IMR-90 (cell line): ENCODE measurements at regions not wholly inside any gene's neighbourhood (a gene's known extent, or its start where the extent isn't known, plus 50 kb on each side); places are given as distances from the start of the nearest gene placed in this dataset.

Experiments
- ATAC-seq: fragments of 200-7000 bp; cut with Tn5 transposase; 2 replicates; pipeline ENCODE4 v1.9.1; 2020; ENCODE audit warnings: low read depth, mild to moderate bottlenecking, moderate library complexity
- BruUV-seq: library from RNA; stranded (reverse); fragments of 400-500 nt; replicated peaks from 2 replicates; lab custom pipeline; 2021; lab: Mats Ljungman, UMichigan
- CTCF ChIA-PET: fragments of 300-600 bp; formaldehyde crosslinking; extraction: SDS; loops from one replicate; lab custom pipeline; 2021; ENCODE audit warnings: antibody characterized with exemption; lab: Yijun Ruan, JAX
- POLR2A ChIA-PET: fragments of 300-600 bp; sonication (Branson Sonifier 250); formaldehyde crosslinking; loops from one replicate; lab custom pipeline; 2022; ENCODE audit warnings: antibody characterized with exemption; ENCODE audit not compliant: unreplicated experiment; lab: Charles Lee
- DNase-seq: peaks from one replicate; pipeline ENCODE4 v3.0.0; 2013
- H2AFZ ChIP-seq: replicated peaks from 2 replicates; pipeline ENCODE3; 2013; ENCODE audit warnings: low read length, mild to moderate bottlenecking; ENCODE audit not compliant: poor library complexity
- H2AK5ac ChIP-seq: 2 replicates; pipeline ENCODE4 v1.6.1; 2013; ENCODE audit warnings: low read depth, low read length, inconsistent platforms
- H2AK9ac ChIP-seq: replicated peaks from 2 replicates; pipeline ENCODE3; 2013; ENCODE audit warnings: mild to moderate bottlenecking, low read depth, low read length, moderate library complexity; ENCODE audit not compliant: poor library complexity
- H2BK120ac ChIP-seq: 2 replicates; pipeline ENCODE4 v1.6.1; 2013; ENCODE audit warnings: low read depth, low read length, inconsistent platforms
- H2BK15ac ChIP-seq: 3 replicates; pipeline ENCODE4 v1.6.1; 2013; ENCODE audit warnings: low read depth, low read length, inconsistent platforms
- H2BK20ac ChIP-seq: 2 replicates; pipeline ENCODE4 v1.6.1; 2013; ENCODE audit warnings: low read depth, mild to moderate bottlenecking, inconsistent platforms, low read length, moderate library complexity
- H2BK5ac ChIP-seq: 2 replicates; pipeline ENCODE4 v1.6.1; 2013; ENCODE audit warnings: mild to moderate bottlenecking, low read depth, low read length, inconsistent platforms; ENCODE audit not compliant: poor library complexity, severe bottlenecking
- H3K14ac ChIP-seq: replicated peaks from 2 replicates; pipeline ENCODE4 v1.6.1; 2013; ENCODE audit warnings: low read depth, low read length, inconsistent platforms
- H3K18ac ChIP-seq: 2 replicates; pipeline ENCODE4 v1.6.1; 2013; ENCODE audit warnings: low read depth, low read length, control low read depth
- H3K23ac ChIP-seq: 2 replicates; pipeline ENCODE4 v1.6.1; 2013; ENCODE audit warnings: low read depth, low read length, inconsistent platforms
- H3K27ac ChIP-seq: 2 replicates; pipeline ENCODE4 v1.5.1; 2013; ENCODE audit warnings: mild to moderate bottlenecking, control low read depth, low read length; ENCODE audit not compliant: insufficient read depth
- H3K27me3 ChIP-seq: 2 replicates; pipeline ENCODE4 v1.6.1; 2013; ENCODE audit warnings: low read length; ENCODE audit not compliant: control insufficient read depth, insufficient read depth
- H3K36me3 ChIP-seq: 2 replicates; pipeline ENCODE4 v1.6.1; 2013; ENCODE audit warnings: low read length, mixed read lengths; ENCODE audit not compliant: control insufficient read depth, insufficient read depth
- H3K4ac ChIP-seq: 2 replicates; pipeline ENCODE4 v1.6.1; 2013; ENCODE audit warnings: low read depth, low read length, inconsistent platforms
- H3K4me1 ChIP-seq: 2 replicates; pipeline ENCODE4 v1.6.1; 2013; ENCODE audit warnings: low read length, mixed read lengths; ENCODE audit not compliant: control insufficient read depth, insufficient read depth
- H3K4me2 ChIP-seq: 2 replicates; pipeline ENCODE4 v1.6.1; 2013; ENCODE audit warnings: low read depth, mild to moderate bottlenecking, control low read depth, low read length, moderate library complexity
- H3K4me3 ChIP-seq: 2 replicates; pipeline ENCODE4 v1.5.1; 2013; ENCODE audit warnings: low read depth, mild to moderate bottlenecking, control low read depth, low read length, moderate library complexity; ENCODE audit not compliant: insufficient read depth
- H3K56ac ChIP-seq: 2 replicates; pipeline ENCODE4 v1.6.1; 2013; ENCODE audit warnings: low read length, inconsistent platforms; ENCODE audit not compliant: insufficient read depth; ENCODE audit errors: extremely low read depth
- H3K79me1 ChIP-seq, 2 experiments: 2 replicates each; pipeline ENCODE4 v1.6.1; 2013; ENCODE audit warnings: low read length in 2 of 2, inconsistent platforms in 1 of 2, low read depth in 1 of 2
- H3K9ac ChIP-seq: 2 replicates; pipeline ENCODE4 v1.6.1; 2013; ENCODE audit warnings: low read depth, low read length, control low read depth
- H3K9me1 ChIP-seq: 2 replicates; pipeline ENCODE4 v1.6.1; 2013; ENCODE audit warnings: low read length, inconsistent platforms; ENCODE audit not compliant: insufficient read depth
- H3K9me3 ChIP-seq: 2 replicates; pipeline ENCODE4 v1.6.1; 2013; ENCODE audit warnings: low read length; ENCODE audit not compliant: control insufficient read depth, insufficient read depth
- H4K20me1 ChIP-seq: 2 replicates; pipeline ENCODE4 v1.6.1; 2013; ENCODE audit warnings: low read length, inconsistent platforms; ENCODE audit not compliant: insufficient read depth
- H4K5ac ChIP-seq: 2 replicates; pipeline ENCODE4 v1.6.1; 2013; ENCODE audit warnings: mild to moderate bottlenecking, low read depth, low read length, control low read depth
- H4K8ac ChIP-seq, 2 experiments: 2 replicates each; pipeline ENCODE4 v1.6.1; 2013; ENCODE audit warnings: low read depth in 2 of 2, low read length in 2 of 2, control low read depth in 1 of 2, inconsistent platforms in 1 of 2
- H4K91ac ChIP-seq: 2 replicates; pipeline ENCODE4 v1.6.1; 2013; ENCODE audit warnings: low read depth, low read length, inconsistent platforms; ENCODE audit not compliant: insufficient read depth
- BHLHE40 ChIP-seq: fragments of 150-350 bp; IDR thresholded peaks from 2 replicates; pipeline ENCODE4 v1.6.1; 2016; ENCODE audit warnings: mild to moderate bottlenecking, low read depth, low read length
- CEBPB ChIP-seq: IDR thresholded peaks from 2 replicates; pipeline ENCODE4 v1.6.1; 2012; ENCODE audit warnings: low read depth, low read length, improper control_type of control experiment
- CHD1 ChIP-seq: IDR thresholded peaks from 2 replicates; pipeline ENCODE4 v1.6.1; 2012; ENCODE audit warnings: low read depth, low read length, improper control_type of control experiment
- FOS ChIP-seq: fragments of 150-350 bp; IDR thresholded peaks from 2 replicates; pipeline ENCODE4 v1.6.1; 2016; ENCODE audit warnings: low read depth, low read length
- MAFK ChIP-seq: IDR thresholded peaks from 2 replicates; pipeline ENCODE4 v1.6.1; 2012; ENCODE audit warnings: low read depth, low read length, improper control_type of control experiment
- MAZ ChIP-seq: IDR thresholded peaks from 2 replicates; pipeline ENCODE4 v1.6.1; 2012; ENCODE audit warnings: low read depth, mild to moderate bottlenecking, low read length, improper control_type of control experiment, moderate library complexity, borderline replicate concordance
- MXI1 ChIP-seq: IDR thresholded peaks from 2 replicates; pipeline ENCODE4 v1.6.1; 2012; ENCODE audit warnings: low read depth, mild to moderate bottlenecking, low read length, moderate library complexity, borderline replicate concordance
- NFE2L2 ChIP-seq: fragments of 150-350 bp; IDR thresholded peaks from 2 replicates; pipeline ENCODE4 v1.6.1; 2016; ENCODE audit warnings: low read depth, mild to moderate bottlenecking, low read length
- POLR2A ChIP-seq: IDR thresholded peaks from 2 replicates; pipeline ENCODE4 v1.6.1; 2012; ENCODE audit warnings: mild to moderate bottlenecking, low read depth, low read length
- RAD21 ChIP-seq: IDR thresholded peaks from 2 replicates; pipeline ENCODE4 v1.6.1; 2012; ENCODE audit warnings: low read length, improper control_type of control experiment
- RCOR1 ChIP-seq: IDR thresholded peaks from 2 replicates; pipeline ENCODE4 v1.6.1; 2012; ENCODE audit warnings: mild to moderate bottlenecking, low read length, improper control_type of control experiment; ENCODE audit not compliant: insufficient replicate concordance
- RFX5 ChIP-seq: IDR thresholded peaks from 2 replicates; pipeline ENCODE4 v1.8.0; 2012; ENCODE audit warnings: low read depth, mild to moderate bottlenecking, low read length, moderate library complexity
- SMC3 ChIP-seq: fragments of 150-350 bp; IDR thresholded peaks from 2 replicates; pipeline ENCODE4 v1.6.1; 2016; ENCODE audit warnings: low read depth, mild to moderate bottlenecking, antibody characterized with exemption, low read length, moderate library complexity
- WGBS, 2 experiments: methylation state at CpG; one replicate each; pipeline versions ENCODE4 v1.1.5 to v1.1.7; 2013; ENCODE audit warnings: missing lambda C conversion rate in 2 of 2; ENCODE audit not compliant: insufficient read length in 1 of 2; ENCODE audit errors: extremely low coverage in 2 of 2; 5-methylcytosine and 5-hydroxymethylcytosine counted together
- dilution Hi-C: fragments of 300-500 bp; cut with HindIII; formaldehyde crosslinking; loops from one replicate; pipeline ENCODE4 v1.14.3; 2018; ENCODE audit warnings: low sequenced_read_pairs; ENCODE audit not compliant: unreplicated experiment
- in situ Hi-C: fragments of 300-500 bp; cut with MboI; formaldehyde crosslinking; loops from 3 replicates; pipeline ENCODE4 v1.14.3; 2019; ENCODE audit warnings: low sequenced_read_pairs, inconsistent platforms, mixed read lengths
- intact Hi-C: fragments of 100-400 bp; cut with micrococcal nuclease; formaldehyde crosslinking; loops from 2 replicates; pipeline ENCODE4 v1.10.0; 2022
- TF ChIP-seq, protein P1 (sequence below): fragments of 150-350 bp; IDR thresholded peaks from 2 replicates; pipeline ENCODE4 v1.6.1; 2016; ENCODE audit warnings: low read depth, mild to moderate bottlenecking, low read length, moderate library complexity, borderline replicate concordance
- TF ChIP-seq, protein P2 (sequence below): conservative IDR thresholded peaks from 2 replicates; pipeline ENCODE4 v1.5.1; 2012; ENCODE audit warnings: mild to moderate bottlenecking, low read depth, low read length, improper control_type of control experiment
- TF ChIP-seq, protein P3 (sequence below): fragments of 150-350 bp; IDR thresholded peaks from 2 replicates; pipeline ENCODE4 v1.6.1; 2017; ENCODE audit warnings: mild to moderate bottlenecking, antibody characterized with exemption, low read length, low read depth

GRCh38 chr5:28576022-28576421 is 1537.6 kb upstream of the CDH9 start:
- H3K79me1 ChIP-seq, result no peaks in the 10 kb centered on the region
- H3K56ac ChIP-seq, result no peak overlapping the region
- no peaks in the 10 kb centered on the region for H3K36me3 ChIP-seq
- no peaks in the 10 kb centered on the region for H3K4me1 ChIP-seq
- no peak overlapping the region for H2BK15ac ChIP-seq
- H3K27me3 ChIP-seq, result no peaks in the 10 kb centered on the region
- H3K9me1 ChIP-seq, result no peaks in the 10 kb centered on the region
- no peak overlapping the region for H2AK5ac ChIP-seq
- ChIA-PET POLR2A (no interaction called here), CTCF (no interaction called here)
- no peak overlapping the region for H4K8ac ChIP-seq
- no peak overlapping the region for H3K4me3 ChIP-seq
- no peak overlapping the region for H2AK9ac ChIP-seq
- H3K4ac ChIP-seq, result no peak overlapping the region
- H3K27ac ChIP-seq, result no peak overlapping the region
- no peaks in the 10 kb centered on the region for H4K20me1 ChIP-seq
- no peak overlapping the region for H4K91ac ChIP-seq
- H2BK120ac ChIP-seq, result no peak overlapping the region
- no peak overlapping the region for H2AFZ ChIP-seq
- H3K23ac ChIP-seq, result no peak overlapping the region
- dilution Hi-C loops, result no loop called here
- no peak for ATAC-seq
- H2BK5ac ChIP-seq, result no peak overlapping the region
- no TSS peak for BruUV-seq
- H3K18ac ChIP-seq, result no peak overlapping the region
- H4K5ac ChIP-seq, result no peak overlapping the region
- intact Hi-C loops, result no loop called here
- in situ Hi-C loops, result no loop called here
- H3K4me2 ChIP-seq, result no peak overlapping the region
- H3K14ac ChIP-seq, result no peak overlapping the region
- peaks cover 8% of the 10 kb centered on the region; the same call in 1 of the 2 replicates for H3K9me3 ChIP-seq
- H3K9ac ChIP-seq, result no peak overlapping the region
- no peak overlapping the region for H2BK20ac ChIP-seq
- no peak for DNase-seq
- no peak for TF ChIP-seq MXI1
- no peak for TF ChIP-seq FOS
- TF ChIP-seq MAFK, result no peak
- TF ChIP-seq MAZ, result no peak
- TF ChIP-seq, protein P1, sequence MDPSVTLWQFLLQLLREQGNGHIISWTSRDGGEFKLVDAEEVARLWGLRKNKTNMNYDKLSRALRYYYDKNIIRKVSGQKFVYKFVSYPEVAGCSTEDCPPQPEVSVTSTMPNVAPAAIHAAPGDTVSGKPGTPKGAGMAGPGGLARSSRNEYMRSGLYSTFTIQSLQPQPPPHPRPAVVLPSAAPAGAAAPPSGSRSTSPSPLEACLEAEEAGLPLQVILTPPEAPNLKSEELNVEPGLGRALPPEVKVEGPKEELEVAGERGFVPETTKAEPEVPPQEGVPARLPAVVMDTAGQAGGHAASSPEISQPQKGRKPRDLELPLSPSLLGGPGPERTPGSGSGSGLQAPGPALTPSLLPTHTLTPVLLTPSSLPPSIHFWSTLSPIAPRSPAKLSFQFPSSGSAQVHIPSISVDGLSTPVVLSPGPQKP, result no peak
- no peak for TF ChIP-seq POLR2A
- TF ChIP-seq, protein P2, sequence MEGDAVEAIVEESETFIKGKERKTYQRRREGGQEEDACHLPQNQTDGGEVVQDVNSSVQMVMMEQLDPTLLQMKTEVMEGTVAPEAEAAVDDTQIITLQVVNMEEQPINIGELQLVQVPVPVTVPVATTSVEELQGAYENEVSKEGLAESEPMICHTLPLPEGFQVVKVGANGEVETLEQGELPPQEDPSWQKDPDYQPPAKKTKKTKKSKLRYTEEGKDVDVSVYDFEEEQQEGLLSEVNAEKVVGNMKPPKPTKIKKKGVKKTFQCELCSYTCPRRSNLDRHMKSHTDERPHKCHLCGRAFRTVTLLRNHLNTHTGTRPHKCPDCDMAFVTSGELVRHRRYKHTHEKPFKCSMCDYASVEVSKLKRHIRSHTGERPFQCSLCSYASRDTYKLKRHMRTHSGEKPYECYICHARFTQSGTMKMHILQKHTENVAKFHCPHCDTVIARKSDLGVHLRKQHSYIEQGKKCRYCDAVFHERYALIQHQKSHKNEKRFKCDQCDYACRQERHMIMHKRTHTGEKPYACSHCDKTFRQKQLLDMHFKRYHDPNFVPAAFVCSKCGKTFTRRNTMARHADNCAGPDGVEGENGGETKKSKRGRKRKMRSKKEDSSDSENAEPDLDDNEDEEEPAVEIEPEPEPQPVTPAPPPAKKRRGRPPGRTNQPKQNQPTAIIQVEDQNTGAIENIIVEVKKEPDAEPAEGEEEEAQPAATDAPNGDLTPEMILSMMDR, result no peak
- no peak for TF ChIP-seq BHLHE40
- no peak for TF ChIP-seq NFE2L2
- TF ChIP-seq CHD1, result no peak
- no peak for TF ChIP-seq RAD21
- TF ChIP-seq RFX5, result no peak
- TF ChIP-seq, protein P3, sequence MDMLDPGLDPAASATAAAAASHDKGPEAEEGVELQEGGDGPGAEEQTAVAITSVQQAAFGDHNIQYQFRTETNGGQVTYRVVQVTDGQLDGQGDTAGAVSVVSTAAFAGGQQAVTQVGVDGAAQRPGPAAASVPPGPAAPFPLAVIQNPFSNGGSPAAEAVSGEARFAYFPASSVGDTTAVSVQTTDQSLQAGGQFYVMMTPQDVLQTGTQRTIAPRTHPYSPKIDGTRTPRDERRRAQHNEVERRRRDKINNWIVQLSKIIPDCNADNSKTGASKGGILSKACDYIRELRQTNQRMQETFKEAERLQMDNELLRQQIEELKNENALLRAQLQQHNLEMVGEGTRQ, result no peak
- no peak for TF ChIP-seq CEBPB
- no peak for TF ChIP-seq SMC3
- no peak for TF ChIP-seq RCOR1
- WGBS, 2 experiments, result no CpG with 5 or more reads among the region's 2 CpGs
